ENCODE measurements at regions not wholly inside any gene's neighbourhood (a gene's known extent, or its start where the extent isn't known, plus 50 kb on each side); places are given as distances from the start of the nearest gene placed in this dataset.

- no peak overlapping the region for H2BK15ac ChIP-seq (ENCODE audit: low read length)
- H3K23ac ChIP-seq (ENCODE audit: insufficient read length), result no peak overlapping the region
- H3K4me2 ChIP-seq (ENCODE audit: insufficient read depth in 1 of 2, low read depth in 2 of 2, low read length in 2 of 2), result no peak overlapping the region
- no peak overlapping the region for H3K27ac ChIP-seq (ENCODE audit: low read depth, low read length)
- H2AFZ ChIP-seq (ENCODE audit: low read length), result no peak overlapping the region
- no peak overlapping the region for H4K8ac ChIP-seq (ENCODE audit: extremely low read depth, insufficient read depth, low read length)
- H3K79me2 ChIP-seq (ENCODE audit: control insufficient read depth in 1 of 2, insufficient read depth in 2 of 2, low read length in 2 of 2), result no peaks in the 10 kb centered on the region
- ChIA-PET POLR2A (ENCODE audit: partially characterized antibody) (no interaction called here), CTCF (ENCODE audit: partially characterized antibody) (interaction anchor here (0.8 to 1.3 kb wide), 3 partner anchors 10 to 403 kb away, joined by 3 to 5 read pairs (median 4); partner anchors contain the start of gene THBS1)
- no peak overlapping the region for H3K56ac ChIP-seq (replicated peaks; ENCODE audit: insufficient read length, low read depth, low read length)
- H2BK20ac ChIP-seq (ENCODE audit: low read length), result no peak overlapping the region
- FAIRE-seq (no peak), DNase-seq (ENCODE audit: low read depth in 1 of 2, low spot score in 2 of 2) (no peak)
- H4K5ac ChIP-seq (ENCODE audit: insufficient read length, low read depth, low read length), result no peak overlapping the region
- H3K4me1 ChIP-seq (replicated peaks in 1 of 4; ENCODE audit: control insufficient read depth in 3 of 4, insufficient read depth in 4 of 4, low read length in 3 of 4), result peaks cover under 1 to 5% (median 4%) of the 10 kb centered on the region in 4 experiments; a peak in 4 of 7 replicates
- H3K23me2 ChIP-seq (ENCODE audit: low read depth, low read length), result no peaks in the 10 kb centered on the region; the same call in 1 of the 2 replicates
- H3K27me3 ChIP-seq (replicated peaks in 1 of 4; ENCODE audit: control insufficient read depth in 3 of 4, extremely low read depth in 1 of 4, insufficient read depth in 3 of 4, low read length in 3 of 4), result no peaks in the 10 kb centered on the region
- H4K91ac ChIP-seq (replicated peaks; ENCODE audit: insufficient read length, low read length), result no peak overlapping the region
- no peaks in the 10 kb centered on the region for H3K9me3 ChIP-seq (ENCODE audit: insufficient read depth in 2 of 2, low read depth in 1 of 2, low read length in 1 of 2)
- no peaks in the 10 kb centered on the region for H3K79me1 ChIP-seq (ENCODE audit: low read depth, low read length)
- 95% methylated on average over 4 of the region's 4 CpGs; no CpG with 5 or more reads in 1 of the 2 experiments for WGBS, 2 experiments (ENCODE audit: extremely low coverage in 1 of 2, insufficient coverage in 1 of 2, insufficient read length in 1 of 2, insufficient replicate concordance in 2 of 2, low coverage in 1 of 2, low lambda C conversion rate in 2 of 2, missing lambda C conversion rate in 1 of 2)
- H2BK5ac ChIP-seq (ENCODE audit: low read depth, low read length), result no peak overlapping the region
- no peak overlapping the region for H3K18ac ChIP-seq (ENCODE audit: extremely low read depth, low read length)
- no peak overlapping the region for H2BK120ac ChIP-seq (replicated peaks; ENCODE audit: low read depth, low read length)
- H3K36me3 ChIP-seq (ENCODE audit: control insufficient read depth in 2 of 4, insufficient read depth in 4 of 4, low read length in 3 of 4), result no peaks in the 10 kb centered on the region
- H3K4ac ChIP-seq (replicated peaks; ENCODE audit: insufficient read length, low read depth, low read length), result no peak overlapping the region
- H2AK5ac ChIP-seq (ENCODE audit: low read depth, low read length), result no peak overlapping the region
- no peak overlapping the region for H2BK12ac ChIP-seq (ENCODE audit: low read depth, low read length)
- TF ChIP-seq ATF2 (IDR thresholded peaks at IDR 0.05; ENCODE audit: low read length), result no peak
- TF ChIP-seq HDAC2 (IDR thresholded peaks at IDR 0.05; ENCODE audit: borderline replicate concordance in 1 of 2, low read depth in 2 of 2, low read length in 2 of 2), result no peak
- no peak for TF ChIP-seq ATF3 (IDR thresholded peaks at IDR 0.05; ENCODE audit: insufficient read depth, low read depth, low read length)
- TF ChIP-seq RBBP5 (IDR thresholded peaks at IDR 0.05; ENCODE audit: borderline replicate concordance, low read depth, low read length), result no peak
- no peak for TF ChIP-seq KDM1A (IDR thresholded peaks at IDR 0.05; ENCODE audit: borderline replicate concordance, low read length)
- no peak for TF ChIP-seq TCF12 (IDR thresholded peaks at IDR 0.05; ENCODE audit: low read depth, low read length)
- TF ChIP-seq NANOG (IDR thresholded peaks at IDR 0.05; ENCODE audit: insufficient read depth, low read depth, low read length, poor library complexity, severe bottlenecking), result no peak
- H3K9ac ChIP-seq (replicated peaks in 1 of 4; ENCODE audit: extremely low read depth in 1 of 4, low read depth in 3 of 4, low read length in 3 of 4), result no peak overlapping the region
- no peaks in the 10 kb centered on the region for H4K20me1 ChIP-seq (replicated peaks in 1 of 2; ENCODE audit: control insufficient read depth in 1 of 2, insufficient read depth in 2 of 2, low read length in 2 of 2)
- H3K14ac ChIP-seq (ENCODE audit: insufficient read length), result no peak overlapping the region
- H3K4me3 ChIP-seq (ENCODE audit: extremely low read depth in 1 of 4, insufficient read depth in 2 of 4, low read depth in 3 of 4, low read length in 4 of 4), result no peak overlapping the region
Measured at GRCh38 chr15:39177561-39177960, 403.3 kb upstream of the THBS1 start.
